GM23338 (cell line): ENCODE measurements at regions not wholly inside any gene's neighbourhood (a gene's known extent, or its start where the extent isn't known, plus 50 kb on each side); places are given as distances from the start of the nearest gene placed in this dataset.

ENCODE experiments used
- ATAC-seq: fragments of 200-7000 bp; cut with Tn5 transposase; 3 replicates; pipeline ENCODE4 v1.9.1; 2020
- DNase-seq: peaks from one replicate; pipeline ENCODE4 v3.0.0-alpha.2; 2015; ENCODE audit warnings: low spot score
- H2AFZ ChIP-seq: fragments of 200-600 bp; sonication (generic); 2 replicates; pipeline ENCODE4 v1.8.0; 2016; ENCODE audit warnings: antibody characterized with exemption, mild to moderate bottlenecking, moderate library complexity
- H3F3A ChIP-seq: fragments of 200-600 bp; sonication (generic); replicated peaks from 2 replicates; pipeline ENCODE4 v1.8.0; 2017; ENCODE audit warnings: antibody characterized with exemption, mixed run types, low read depth
- H3K27ac ChIP-seq: fragments of 200-600 bp; sonication (generic); 2 replicates; pipeline ENCODE4 v1.6.1; 2016; ENCODE audit warnings: low read depth
- H3K27me3 ChIP-seq: fragments of 200-600 bp; sonication (generic); 2 replicates; pipeline ENCODE4 v1.8.0; 2016; ENCODE audit warnings: mild to moderate bottlenecking, mixed run types, moderate library complexity; ENCODE audit not compliant: insufficient read depth
- H3K36me3 ChIP-seq: fragments of 200-600 bp; sonication (generic); 2 replicates; pipeline ENCODE4 v1.8.0; 2016; ENCODE audit warnings: mild to moderate bottlenecking; ENCODE audit not compliant: insufficient read depth
- H3K4me1 ChIP-seq: fragments of 200-600 bp; sonication (generic); 2 replicates; pipeline ENCODE4 v1.8.0; 2016; ENCODE audit warnings: mild to moderate bottlenecking, moderate library complexity; ENCODE audit not compliant: insufficient read depth
- H3K4me2 ChIP-seq: fragments of 200-600 bp; sonication (generic); 2 replicates; pipeline ENCODE4 v1.7.1; 2017; ENCODE audit warnings: mixed run types
- H3K4me3 ChIP-seq: fragments of 200-600 bp; sonication (generic); 2 replicates; pipeline ENCODE4 v1.6.1; 2016; ENCODE audit warnings: mixed run types
- H3K79me2 ChIP-seq: fragments of 200-600 bp; sonication (generic); replicated peaks from 2 replicates; pipeline ENCODE4 v1.8.0; 2017; ENCODE audit warnings: mild to moderate bottlenecking; ENCODE audit not compliant: insufficient read depth
- H3K9me2 ChIP-seq: fragments of 200-600 bp; sonication (generic); 2 replicates; pipeline ENCODE4 v1.8.0; 2017; ENCODE audit not compliant: insufficient read depth
- H4K20me1 ChIP-seq: fragments of 200-600 bp; sonication (generic); replicated peaks from 2 replicates; pipeline ENCODE4 v1.8.0; 2017; ENCODE audit warnings: mild to moderate bottlenecking; ENCODE audit not compliant: insufficient read depth
- H3K27ac Mint-ChIP-seq: 2 replicates; pipeline ENCODE4 v1.8.0; 2020; ENCODE audit warnings: inconsistent platforms, mild to moderate bottlenecking, moderate library complexity, mixed read lengths
- H3K27me3 Mint-ChIP-seq: 3 replicates; pipeline ENCODE4 v1.8.0; 2022; ENCODE audit warnings: low read depth, mild to moderate bottlenecking, moderate library complexity, mixed read lengths, inconsistent platforms; ENCODE audit not compliant: insufficient read depth, poor library complexity
- H3K36me3 Mint-ChIP-seq: 3 replicates; pipeline ENCODE4 v1.8.0; 2021; ENCODE audit warnings: low read depth, mild to moderate bottlenecking, inconsistent platforms, moderate library complexity, mixed read lengths
- H3K4me1 Mint-ChIP-seq: 3 replicates; pipeline ENCODE4 v1.8.0; 2020; ENCODE audit warnings: mild to moderate bottlenecking, inconsistent platforms, mixed read lengths
- H3K4me3 Mint-ChIP-seq: 3 replicates; pipeline ENCODE4 v1.8.0; 2021; ENCODE audit warnings: moderate library complexity, mild to moderate bottlenecking, inconsistent platforms, mixed read lengths
- H3K9me3 Mint-ChIP-seq: 3 replicates; pipeline ENCODE4 v1.8.0; 2020; ENCODE audit warnings: moderate library complexity, mild to moderate bottlenecking, inconsistent platforms, mixed read lengths
- CREB1 ChIP-seq: fragments of 250-450 bp; sonication (Bioruptor Pico); IDR thresholded peaks from 2 replicates; pipeline ENCODE4 v1.5.0; 2020; ENCODE audit warnings: low read depth, mild to moderate bottlenecking, moderate library complexity
- ETS1 ChIP-seq: IDR thresholded peaks from 2 replicates; pipeline ENCODE4 v1.6.1; 2016; ENCODE audit warnings: antibody characterized with exemption
- EZH2 ChIP-seq: fragments of 200-600 bp; sonication (generic); IDR thresholded peaks from one replicate; pipeline ENCODE4 v1.8.0; 2017; ENCODE audit warnings: antibody characterized with exemption, mild to moderate bottlenecking, low read depth; ENCODE audit not compliant: unreplicated experiment
- EZH2phosphoT487 ChIP-seq: fragments of 200-600 bp; sonication (generic); IDR thresholded peaks from one replicate; pipeline ENCODE4 v1.8.1; 2018; ENCODE audit warnings: antibody characterized with exemption; ENCODE audit not compliant: unreplicated experiment
- JUNB ChIP-seq: IDR thresholded peaks from one replicate; pipeline ENCODE4 v1.6.1; 2016; ENCODE audit warnings: antibody characterized with exemption; ENCODE audit not compliant: unreplicated experiment
- NANOG ChIP-seq: IDR thresholded peaks from 2 replicates; pipeline ENCODE4 v1.6.1; 2016; ENCODE audit warnings: antibody characterized with exemption, borderline replicate concordance
- POLR2AphosphoS5 ChIP-seq: IDR thresholded peaks from 2 replicates; pipeline ENCODE4 v1.6.1; 2016; ENCODE audit warnings: antibody characterized with exemption, low read depth
- REST ChIP-seq: IDR thresholded peaks from one replicate; pipeline ENCODE4 v1.6.1; 2018; ENCODE audit warnings: antibody characterized with exemption; ENCODE audit not compliant: unreplicated experiment
- STAT1 ChIP-seq: IDR thresholded peaks from one replicate; pipeline ENCODE4 v1.6.1; 2016; ENCODE audit warnings: antibody characterized with exemption; ENCODE audit not compliant: unreplicated experiment
- ZNF114 ChIP-seq: fragments of 250-450 bp; sonication (Bioruptor Pico); IDR thresholded peaks from 2 replicates; pipeline ENCODE4 v1.5.0; 2020; ENCODE audit warnings: mild to moderate bottlenecking, moderate library complexity
- ZNF331 ChIP-seq: fragments of 250-450 bp; sonication (Bioruptor Pico); IDR thresholded peaks from 2 replicates; pipeline ENCODE4 v1.5.0; 2020; ENCODE audit warnings: low read depth, mild to moderate bottlenecking, moderate library complexity
- TF ChIP-seq, protein P1 (sequence below), 2 experiments: fragments of 200-600 bp in 1 of 2; sonication (generic) in 1 of 2; conservative IDR thresholded peaks; 2 replicates each; pipeline versions ENCODE4 v1.5.1 to v1.6.1; 2016 to 2017; ENCODE audit warnings: antibody characterized with exemption in 2 of 2, low read depth in 2 of 2, mild to moderate bottlenecking in 2 of 2, moderate library complexity in 1 of 2
- TF ChIP-seq, protein P2 (sequence below): fragments of 250-450 bp; sonication (Bioruptor Pico); IDR thresholded peaks from 2 replicates; pipeline ENCODE4 v1.5.0; 2020; ENCODE audit warnings: mild to moderate bottlenecking, moderate library complexity

- no peak for ATAC-seq
- peaks cover 3% of the 10 kb centered on the region; the same call in 1 of the 3 replicates for H3K4me1 Mint-ChIP-seq
- Histone ChIP-seq H3F3A (no peaks in the 10 kb centered on the region), H3K4me1 (no peaks in the 10 kb centered on the region), H3K27ac (no peak overlapping the region), H3K27me3 (no peaks in the 10 kb centered on the region), H3K79me2 (no peaks in the 10 kb centered on the region), H4K20me1 (no peaks in the 10 kb centered on the region), H3K36me3 (no peaks in the 10 kb centered on the region), H3K4me3 (no peak overlapping the region), H3K4me2 (no peak overlapping the region), H2AFZ (no peak overlapping the region), H3K9me2 (no peaks in the 10 kb centered on the region)
- DNase-seq, result no peak
- no peaks in the 10 kb centered on the region for H3K9me3 Mint-ChIP-seq
- no peaks in the 10 kb centered on the region for H3K36me3 Mint-ChIP-seq
- no peaks in the 10 kb centered on the region for H3K27me3 Mint-ChIP-seq
- no peak overlapping the region for H3K4me3 Mint-ChIP-seq
- TF ChIP-seq STAT1 (no peak), EZH2phosphoT487 (no peak), REST (no peak), POLR2AphosphoS5 (no peak), NANOG (no peak), CREB1 (CRISPR knock-in tag) (no peak), JUNB (no peak), EZH2 (no peak), ZNF114 (no peak), ETS1 (no peak), ZNF331 (CRISPR knock-in tag) (no peak)
- TF ChIP-seq, protein P1, sequence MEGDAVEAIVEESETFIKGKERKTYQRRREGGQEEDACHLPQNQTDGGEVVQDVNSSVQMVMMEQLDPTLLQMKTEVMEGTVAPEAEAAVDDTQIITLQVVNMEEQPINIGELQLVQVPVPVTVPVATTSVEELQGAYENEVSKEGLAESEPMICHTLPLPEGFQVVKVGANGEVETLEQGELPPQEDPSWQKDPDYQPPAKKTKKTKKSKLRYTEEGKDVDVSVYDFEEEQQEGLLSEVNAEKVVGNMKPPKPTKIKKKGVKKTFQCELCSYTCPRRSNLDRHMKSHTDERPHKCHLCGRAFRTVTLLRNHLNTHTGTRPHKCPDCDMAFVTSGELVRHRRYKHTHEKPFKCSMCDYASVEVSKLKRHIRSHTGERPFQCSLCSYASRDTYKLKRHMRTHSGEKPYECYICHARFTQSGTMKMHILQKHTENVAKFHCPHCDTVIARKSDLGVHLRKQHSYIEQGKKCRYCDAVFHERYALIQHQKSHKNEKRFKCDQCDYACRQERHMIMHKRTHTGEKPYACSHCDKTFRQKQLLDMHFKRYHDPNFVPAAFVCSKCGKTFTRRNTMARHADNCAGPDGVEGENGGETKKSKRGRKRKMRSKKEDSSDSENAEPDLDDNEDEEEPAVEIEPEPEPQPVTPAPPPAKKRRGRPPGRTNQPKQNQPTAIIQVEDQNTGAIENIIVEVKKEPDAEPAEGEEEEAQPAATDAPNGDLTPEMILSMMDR (conservative IDR thresholded peaks at IDR 0.05; ENCODE audit: low read depth in 2 of 2), result no peak
- TF ChIP-seq, protein P2, sequence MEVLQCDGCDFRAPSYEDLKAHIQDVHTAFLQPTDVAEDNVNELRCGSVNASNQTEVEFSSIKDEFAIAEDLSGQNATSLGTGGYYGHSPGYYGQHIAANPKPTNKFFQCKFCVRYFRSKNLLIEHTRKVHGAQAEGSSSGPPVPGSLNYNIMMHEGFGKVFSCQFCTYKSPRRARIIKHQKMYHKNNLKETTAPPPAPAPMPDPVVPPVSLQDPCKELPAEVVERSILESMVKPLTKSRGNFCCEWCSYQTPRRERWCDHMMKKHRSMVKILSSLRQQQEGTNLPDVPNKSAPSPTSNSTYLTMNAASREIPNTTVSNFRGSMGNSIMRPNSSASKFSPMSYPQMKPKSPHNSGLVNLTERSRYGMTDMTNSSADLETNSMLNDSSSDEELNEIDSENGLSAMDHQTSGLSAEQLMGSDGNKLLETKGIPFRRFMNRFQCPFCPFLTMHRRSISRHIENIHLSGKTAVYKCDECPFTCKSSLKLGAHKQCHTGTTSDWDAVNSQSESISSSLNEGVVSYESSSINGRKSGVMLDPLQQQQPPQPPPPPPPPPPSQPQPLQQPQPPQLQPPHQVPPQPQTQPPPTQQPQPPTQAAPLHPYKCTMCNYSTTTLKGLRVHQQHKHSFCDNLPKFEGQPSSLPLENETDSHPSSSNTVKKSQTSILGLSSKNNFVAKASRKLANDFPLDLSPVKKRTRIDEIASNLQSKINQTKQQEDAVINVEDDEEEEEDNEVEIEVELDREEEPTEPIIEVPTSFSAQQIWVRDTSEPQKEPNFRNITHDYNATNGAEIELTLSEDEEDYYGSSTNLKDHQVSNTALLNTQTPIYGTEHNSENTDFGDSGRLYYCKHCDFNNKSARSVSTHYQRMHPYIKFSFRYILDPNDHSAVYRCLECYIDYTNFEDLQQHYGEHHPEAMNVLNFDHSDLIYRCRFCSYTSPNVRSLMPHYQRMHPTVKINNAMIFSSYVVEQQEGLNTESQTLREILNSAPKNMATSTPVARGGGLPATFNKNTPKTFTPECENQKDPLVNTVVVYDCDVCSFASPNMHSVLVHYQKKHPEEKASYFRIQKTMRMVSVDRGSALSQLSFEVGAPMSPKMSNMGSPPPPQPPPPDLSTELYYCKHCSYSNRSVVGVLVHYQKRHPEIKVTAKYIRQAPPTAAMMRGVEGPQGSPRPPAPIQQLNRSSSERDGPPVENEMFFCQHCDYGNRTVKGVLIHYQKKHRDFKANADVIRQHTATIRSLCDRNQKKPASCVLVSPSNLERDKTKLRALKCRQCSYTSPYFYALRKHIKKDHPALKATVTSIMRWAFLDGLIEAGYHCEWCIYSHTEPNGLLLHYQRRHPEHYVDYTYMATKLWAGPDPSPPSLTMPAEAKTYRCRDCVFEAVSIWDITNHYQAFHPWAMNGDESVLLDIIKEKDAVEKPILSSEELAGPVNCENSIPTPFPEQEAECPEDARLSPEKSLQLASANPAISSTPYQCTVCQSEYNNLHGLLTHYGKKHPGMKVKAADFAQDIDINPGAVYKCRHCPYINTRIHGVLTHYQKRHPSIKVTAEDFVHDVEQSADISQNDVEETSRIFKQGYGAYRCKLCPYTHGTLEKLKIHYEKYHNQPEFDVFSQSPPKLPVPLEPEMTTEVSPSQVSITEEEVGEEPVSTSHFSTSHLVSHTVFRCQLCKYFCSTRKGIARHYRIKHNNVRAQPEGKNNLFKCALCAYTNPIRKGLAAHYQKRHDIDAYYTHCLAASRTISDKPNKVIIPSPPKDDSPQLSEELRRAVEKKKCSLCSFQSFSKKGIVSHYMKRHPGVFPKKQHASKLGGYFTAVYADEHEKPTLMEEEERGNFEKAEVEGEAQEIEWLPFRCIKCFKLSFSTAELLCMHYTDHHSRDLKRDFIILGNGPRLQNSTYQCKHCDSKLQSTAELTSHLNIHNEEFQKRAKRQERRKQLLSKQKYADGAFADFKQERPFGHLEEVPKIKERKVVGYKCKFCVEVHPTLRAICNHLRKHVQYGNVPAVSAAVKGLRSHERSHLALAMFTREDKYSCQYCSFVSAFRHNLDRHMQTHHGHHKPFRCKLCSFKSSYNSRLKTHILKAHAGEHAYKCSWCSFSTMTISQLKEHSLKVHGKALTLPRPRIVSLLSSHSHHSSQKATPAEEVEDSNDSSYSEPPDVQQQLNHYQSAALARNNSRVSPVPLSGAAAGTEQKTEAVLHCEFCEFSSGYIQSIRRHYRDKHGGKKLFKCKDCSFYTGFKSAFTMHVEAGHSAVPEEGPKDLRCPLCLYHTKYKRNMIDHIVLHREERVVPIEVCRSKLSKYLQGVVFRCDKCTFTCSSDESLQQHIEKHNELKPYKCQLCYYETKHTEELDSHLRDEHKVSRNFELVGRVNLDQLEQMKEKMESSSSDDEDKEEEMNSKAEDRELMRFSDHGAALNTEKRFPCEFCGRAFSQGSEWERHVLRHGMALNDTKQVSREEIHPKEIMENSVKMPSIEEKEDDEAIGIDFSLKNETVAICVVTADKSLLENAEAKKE (CRISPR knock-in tag), result no peak
- no peak overlapping the region for H3K27ac Mint-ChIP-seq
Observed at GRCh38 chr3:26198609-26199008, 408.7 kb downstream of the OXSM start.
